SK-N-MC (cell line): ENCODE measurements at regions not wholly inside any gene's neighbourhood (a gene's known extent, or its start where the extent isn't known, plus 50 kb on each side); places are given as distances from the start of the nearest gene placed in this dataset.

ENCODE experiments used
- DNase-seq: peaks from one replicate; pipeline ENCODE4 v3.0.0-alpha.2; 2011; ENCODE audit warnings: low read depth, low spot score
- H3K27ac ChIP-seq: fragments of 200-600 bp; sonication (generic); 2 replicates; pipeline ENCODE4 v1.5.1; 2016; ENCODE audit warnings: mixed run types
- H3K36me3 ChIP-seq: fragments of 200-600 bp; sonication (generic); 2 replicates; pipeline ENCODE4 v1.6.1; 2017; ENCODE audit warnings: antibody characterized with exemption, low read length, mixed read lengths; ENCODE audit not compliant: insufficient read depth
- H3K4me3 ChIP-seq: fragments of 200-600 bp; sonication (generic); 2 replicates; pipeline ENCODE4 v1.5.1; 2016
- H3K9ac ChIP-seq: fragments of 200-600 bp; sonication (generic); 2 replicates; pipeline ENCODE4 v1.8.0; 2017; ENCODE audit warnings: mixed run types, mixed read lengths; ENCODE audit not compliant: insufficient read length
- H3K9me3 ChIP-seq: fragments of 200-600 bp; sonication (generic); 2 replicates; pipeline ENCODE4 v1.6.1; 2017; ENCODE audit warnings: low read depth, mild to moderate bottlenecking, antibody characterized with exemption, low read length, moderate library complexity, mixed read lengths
- EZH2 ChIP-seq: fragments of 200-600 bp; sonication (generic); IDR thresholded peaks from one replicate; pipeline ENCODE4 v1.6.1; 2017; ENCODE audit warnings: antibody characterized with exemption
- FOXP2 ChIP-seq: optimal IDR thresholded peaks from 2 replicates; pipeline ENCODE3; 2011; ENCODE audit warnings: mild to moderate bottlenecking, moderate library complexity; ENCODE audit not compliant: insufficient read depth; ENCODE audit errors: extremely low read length, control extremely low read depth
- POLR2AphosphoS5 ChIP-seq: IDR thresholded peaks from 2 replicates; pipeline ENCODE4 v1.6.1; 2012; ENCODE audit warnings: mild to moderate bottlenecking, low read depth, low read length, borderline replicate concordance

DNA sequence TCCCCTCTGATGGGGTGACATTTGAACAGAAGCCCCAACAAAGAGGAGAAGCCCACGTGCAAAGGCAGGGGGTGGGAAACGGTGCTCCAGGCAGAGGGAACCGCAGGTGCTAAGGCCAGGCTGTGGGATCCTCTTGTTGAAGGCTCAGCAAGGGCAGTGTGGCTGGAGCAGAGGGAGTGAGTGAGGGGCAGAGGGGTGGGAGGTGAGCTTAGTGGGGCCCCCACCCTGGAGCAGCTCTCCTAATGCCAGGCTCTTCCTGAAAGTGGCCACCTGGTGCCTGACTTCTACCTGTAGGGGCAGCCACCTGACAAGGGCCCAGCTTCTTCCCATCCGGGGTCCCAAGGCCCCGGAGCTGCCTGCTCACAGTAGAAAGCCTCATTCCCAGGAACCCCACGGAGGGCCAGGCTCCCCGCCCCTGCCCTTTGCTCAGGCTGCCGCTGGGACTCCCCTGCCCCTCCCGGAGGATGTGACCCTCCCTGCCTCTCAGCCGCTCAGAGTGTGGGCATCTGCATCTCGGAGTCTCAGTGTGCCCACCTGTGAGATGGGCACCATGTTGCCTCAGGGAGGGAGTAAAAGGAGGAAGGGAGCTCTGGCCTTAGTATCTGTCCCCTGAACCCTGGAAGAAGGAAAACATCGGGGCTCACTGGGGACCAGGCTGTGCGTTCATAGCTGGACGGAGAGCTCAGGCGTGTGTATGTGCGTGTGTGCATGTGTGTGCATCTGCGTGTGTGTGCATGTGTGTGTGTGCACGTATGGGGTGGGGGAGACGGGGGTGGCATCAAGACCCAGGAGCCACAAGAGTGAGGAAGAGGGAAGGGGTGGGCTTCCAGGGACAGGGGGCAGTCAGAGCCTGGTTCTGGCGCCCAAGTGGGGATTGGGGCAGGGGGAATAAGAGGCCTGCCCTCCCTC lies 119.4 kb downstream of the CEBPB start:
- Histone ChIP-seq H3K36me3 (no peaks in the 10 kb centered on the region), H3K27ac (no peak overlapping the region), H3K9ac (no peak overlapping the region), H3K9me3 (no peaks in the 10 kb centered on the region), H3K4me3 (no peak overlapping the region)
- TF ChIP-seq FOXP2 (no peak), POLR2AphosphoS5 (no peak), EZH2 (no peak)
- no peak for DNase-seq

GRCh38 chr20:50310673-50311051 lies 120.0 kb downstream of the CEBPB start:
- H3K9ac ChIP-seq, result no peak overlapping the region

GRCh38 chr20:50311308-50312001 lies 120.8 kb downstream of the CEBPB start:
- Histone ChIP-seq H3K36me3 (no peaks in the 10 kb centered on the region), H3K9ac (no peak overlapping the region), H3K9me3 (no peaks in the 10 kb centered on the region), H3K4me3 (no peak overlapping the region), H3K27ac (no peak overlapping the region)
- DNase-seq, result no peak
- TF ChIP-seq EZH2, result no peak
- TF ChIP-seq POLR2AphosphoS5, result no peak
- no peak for TF ChIP-seq FOXP2

More at GRCh38 chr20:50310673-50311051, 120.0 kb downstream of the CEBPB start:
- Histone ChIP-seq H3K36me3 (no peaks in the 10 kb centered on the region), H3K27ac (no peak overlapping the region), H3K4me3 (no peak overlapping the region), H3K9me3 (no peaks in the 10 kb centered on the region)
- no peak for TF ChIP-seq FOXP2
- TF ChIP-seq POLR2AphosphoS5, result no peak
- TF ChIP-seq EZH2, result no peak
- no peak for DNase-seq

- Histone ChIP-seq H3K4me3 (no peak overlapping the region), H3K27ac (no peak overlapping the region)
- no peak for DNase-seq
Measured at GRCh38 chr20:50312002-50312681, 121.5 kb downstream of the CEBPB start.

GRCh38 chr20:50312682-50313521 lies 122.3 kb downstream of the CEBPB start:
- H3K4me3 ChIP-seq, result no peak overlapping the region
- H3K9ac ChIP-seq, result no peak overlapping the region
- TF ChIP-seq POLR2AphosphoS5 (no peak), EZH2 (no peak), FOXP2 (no peak)
- H3K27ac ChIP-seq, result no peak overlapping the region
- no peaks in the 10 kb centered on the region for H3K36me3 ChIP-seq
- no peaks in the 10 kb centered on the region for H3K9me3 ChIP-seq
- no peak for DNase-seq

More at GRCh38 chr20:50312002-50312681, 121.5 kb downstream of the CEBPB start:
- no peak for TF ChIP-seq POLR2AphosphoS5
- no peak for TF ChIP-seq FOXP2
- no peak for TF ChIP-seq EZH2
- Histone ChIP-seq H3K9me3 (no peaks in the 10 kb centered on the region), H3K9ac (no peak overlapping the region), H3K36me3 (no peaks in the 10 kb centered on the region)

GRCh38 chr20:50313522-50313820 lies 122.8 kb downstream of the CEBPB start:
- Histone ChIP-seq H3K27ac (no peak overlapping the region), H3K9ac (no peak overlapping the region), H3K9me3 (no peaks in the 10 kb centered on the region), H3K36me3 (no peaks in the 10 kb centered on the region), H3K4me3 (no peak overlapping the region)
- no peak for DNase-seq
- TF ChIP-seq FOXP2 (no peak), EZH2 (no peak), POLR2AphosphoS5 (no peak)

DNA sequence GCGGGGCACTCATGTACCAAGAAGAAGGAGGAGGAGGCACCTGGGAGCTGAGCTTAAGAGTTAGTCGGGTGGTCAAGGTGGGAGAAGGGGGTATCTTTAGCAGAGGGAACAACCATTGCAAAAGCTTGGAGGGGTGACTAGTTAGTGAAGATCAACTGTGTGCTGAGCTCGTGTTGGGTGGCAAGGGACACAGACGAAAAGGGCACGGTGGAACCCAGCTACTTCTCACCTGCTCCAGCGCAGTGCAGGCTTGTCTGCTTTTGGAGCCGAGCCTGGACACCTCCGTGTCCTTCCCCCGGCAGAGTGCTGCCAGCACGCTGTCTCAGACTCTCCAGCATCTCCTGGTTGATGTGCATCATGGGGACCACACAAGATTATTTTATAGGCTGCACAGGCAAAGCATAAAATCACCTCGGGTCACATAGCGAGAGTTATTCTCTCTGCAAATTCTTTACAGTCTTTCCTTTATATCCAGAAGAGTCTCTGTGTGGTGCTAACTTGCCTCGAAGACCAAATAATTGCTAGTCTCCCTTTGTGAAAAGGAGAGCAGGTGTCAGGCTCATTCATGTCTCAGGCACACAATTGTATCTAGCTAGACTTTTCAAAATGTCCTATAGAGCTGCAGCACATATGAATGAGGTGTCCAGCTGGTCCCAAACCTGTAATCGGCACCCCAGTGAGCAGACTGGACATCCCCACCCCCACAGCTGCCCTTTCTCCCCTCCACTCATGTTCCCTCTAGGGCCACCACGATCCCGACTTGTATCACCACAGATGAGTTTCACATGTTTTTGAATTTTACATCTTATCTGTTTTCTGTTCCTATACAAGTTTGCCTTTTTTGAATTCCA lies 123.4 kb downstream of the CEBPB start:
- no peak overlapping the region for H3K4me3 ChIP-seq
- H3K9me3 ChIP-seq, result no peaks in the 10 kb centered on the region
- no peak overlapping the region for H3K9ac ChIP-seq
- DNase-seq, result no peak
- H3K27ac ChIP-seq, result no peak overlapping the region
- H3K36me3 ChIP-seq, result no peaks in the 10 kb centered on the region
- TF ChIP-seq EZH2 (no peak), POLR2AphosphoS5 (no peak), FOXP2 (no peak)
